ENCODE measurements at regions not wholly inside any gene's neighbourhood (a gene's known extent, or its start where the extent isn't known, plus 50 kb on each side); places are given as distances from the start of the nearest gene placed in this dataset.
"Not testable (repeated sequence)": the region's sequence is repeated elsewhere in the genome, so short reads cannot be mapped to it uniquely, and the experiment has no call there.

DNA sequence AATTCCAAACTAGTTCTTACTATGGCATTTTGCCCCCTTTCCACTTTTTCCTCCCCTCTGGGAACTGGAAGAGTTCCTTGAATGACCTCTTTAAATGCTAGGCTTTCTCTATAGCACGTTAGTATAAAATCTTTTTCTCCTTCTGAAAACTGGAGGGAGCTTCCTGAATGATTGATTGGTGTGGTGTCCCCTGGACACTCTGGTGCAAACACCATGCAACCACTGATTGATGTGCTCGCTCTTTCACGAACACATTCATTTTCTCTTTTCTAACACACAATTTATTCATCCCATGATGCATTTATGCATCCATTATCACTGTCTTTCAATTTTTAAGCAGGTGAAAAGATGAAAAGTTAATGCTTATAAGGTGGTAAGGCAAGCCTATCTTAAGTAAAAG lies 159.1 kb upstream of the NANOGP8 start:
- TF ChIP-seq POLR2A (IDR thresholded peaks at IDR 0.05), result no peak
- TF ChIP-seq, protein P1, sequence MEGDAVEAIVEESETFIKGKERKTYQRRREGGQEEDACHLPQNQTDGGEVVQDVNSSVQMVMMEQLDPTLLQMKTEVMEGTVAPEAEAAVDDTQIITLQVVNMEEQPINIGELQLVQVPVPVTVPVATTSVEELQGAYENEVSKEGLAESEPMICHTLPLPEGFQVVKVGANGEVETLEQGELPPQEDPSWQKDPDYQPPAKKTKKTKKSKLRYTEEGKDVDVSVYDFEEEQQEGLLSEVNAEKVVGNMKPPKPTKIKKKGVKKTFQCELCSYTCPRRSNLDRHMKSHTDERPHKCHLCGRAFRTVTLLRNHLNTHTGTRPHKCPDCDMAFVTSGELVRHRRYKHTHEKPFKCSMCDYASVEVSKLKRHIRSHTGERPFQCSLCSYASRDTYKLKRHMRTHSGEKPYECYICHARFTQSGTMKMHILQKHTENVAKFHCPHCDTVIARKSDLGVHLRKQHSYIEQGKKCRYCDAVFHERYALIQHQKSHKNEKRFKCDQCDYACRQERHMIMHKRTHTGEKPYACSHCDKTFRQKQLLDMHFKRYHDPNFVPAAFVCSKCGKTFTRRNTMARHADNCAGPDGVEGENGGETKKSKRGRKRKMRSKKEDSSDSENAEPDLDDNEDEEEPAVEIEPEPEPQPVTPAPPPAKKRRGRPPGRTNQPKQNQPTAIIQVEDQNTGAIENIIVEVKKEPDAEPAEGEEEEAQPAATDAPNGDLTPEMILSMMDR (IDR thresholded peaks at IDR 0.05), result no peak
- no peak for TF ChIP-seq EP300 (IDR thresholded peaks at IDR 0.05; ENCODE audit: low read depth)
- TF ChIP-seq POLR2AphosphoS5 (IDR thresholded peaks at IDR 0.05), result no peak
- no peak for DNase-seq
- Histone ChIP-seq H3K27ac (no peak overlapping the region), H3K27me3 (no peaks in the 10 kb centered on the region), H3K36me3 (no peaks in the 10 kb centered on the region), H3K9me3 (no peaks in the 10 kb centered on the region), H3K4me1 (no peaks in the 10 kb centered on the region), H3K4me3 (no peak overlapping the region)
- WGBS, 2 donors (ENCODE audit: low coverage in 1 of 2), result 77 to 82% methylated on average over 3 of the region's 3 CpGs
- intact Hi-C loops (cut with DNase I; ENCODE audit: low total_unique reads) (no loop called here), in situ Hi-C loops (cut with MboI; ENCODE audit: low pct_ligation_motif_present in 1 of 4, low pct_unique_long_range_greater_than_20kb in 1 of 4, low sequenced_read_pairs in 3 of 4) (no loop called here)

DNA sequence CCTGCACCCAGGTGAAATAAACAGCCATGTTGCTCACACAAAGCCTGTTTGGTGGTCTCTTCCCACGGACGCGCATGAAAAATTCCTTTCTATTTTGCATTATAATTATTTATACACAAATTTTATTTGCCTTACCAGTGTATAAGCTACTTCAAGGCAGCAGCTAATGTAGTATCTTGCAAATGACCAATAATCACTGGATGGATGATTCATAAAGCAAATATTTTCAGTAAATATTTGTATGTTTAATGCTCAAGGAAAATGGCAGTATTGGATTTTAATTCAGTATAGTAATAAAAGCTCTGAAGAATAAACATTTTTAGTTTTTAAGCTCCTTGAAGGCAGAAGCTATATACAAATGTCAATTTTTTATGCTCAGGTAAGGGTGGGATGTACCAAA lies 158.7 kb upstream of the NANOGP8 start:
- TF ChIP-seq, protein P1 (IDR thresholded peaks at IDR 0.05), result no peak
- no peak for TF ChIP-seq POLR2AphosphoS5 (IDR thresholded peaks at IDR 0.05)
- TF ChIP-seq EP300 (IDR thresholded peaks at IDR 0.05; ENCODE audit: low read depth), result no peak
- no peak for TF ChIP-seq POLR2A (IDR thresholded peaks at IDR 0.05)
- no peaks in the 10 kb centered on the region for H3K27me3 ChIP-seq
- in situ Hi-C loops (cut with MboI; ENCODE audit: low pct_ligation_motif_present in 1 of 4, low pct_unique_long_range_greater_than_20kb in 1 of 4, low sequenced_read_pairs in 3 of 4), result no loop called here
- no peaks in the 10 kb centered on the region for H3K9me3 ChIP-seq
- no peak overlapping the region for H3K27ac ChIP-seq
- intact Hi-C loops (cut with DNase I; ENCODE audit: low total_unique reads), result no loop called here
- DNase-seq, result no peak
- no peaks in the 10 kb centered on the region for H3K36me3 ChIP-seq
- WGBS, 2 donors (ENCODE audit: low coverage in 1 of 2), result 84 to 93% methylated on average over 3 of the region's 3 CpGs
- H3K4me3 ChIP-seq, result no peak overlapping the region
- no peaks in the 10 kb centered on the region for H3K4me1 ChIP-seq

DNA sequence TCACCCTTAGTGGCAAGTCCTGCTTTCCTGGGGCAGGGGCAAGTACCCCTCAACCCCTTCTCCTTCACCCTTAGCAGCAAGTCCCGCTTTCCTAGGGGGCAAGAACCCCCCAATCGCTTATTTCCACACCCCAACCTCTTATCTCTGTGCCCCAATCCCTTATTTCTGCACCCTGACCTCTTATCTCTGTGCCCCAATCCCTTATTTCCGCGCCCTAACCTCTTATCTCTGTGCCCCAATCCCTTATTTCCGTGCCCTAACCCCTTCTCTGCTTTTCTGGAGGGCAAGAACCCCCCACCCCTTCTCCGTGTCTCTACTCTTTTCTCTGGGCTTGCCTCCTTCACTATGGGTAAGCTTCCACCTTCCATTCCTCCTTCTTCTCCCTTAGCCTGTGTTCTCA lies 154.6 kb upstream of the NANOGP8 start:
- H3K27ac ChIP-seq; H3K27me3 ChIP-seq; in situ Hi-C loops (cut with MboI; ENCODE audit: low pct_ligation_motif_present in 1 of 4, low pct_unique_long_range_greater_than_20kb in 1 of 4, low sequenced_read_pairs in 3 of 4); H3K4me3 ChIP-seq; intact Hi-C loops (cut with DNase I; ENCODE audit: low total_unique reads); H3K9me3 ChIP-seq; DNase-seq; H3K4me1 ChIP-seq; H3K36me3 ChIP-seq: not testable (repeated sequence)
- 78 to 80% methylated on average over 5 to 6 of the region's 6 CpGs for WGBS, 2 donors (ENCODE audit: low coverage in 1 of 2)

DNA sequence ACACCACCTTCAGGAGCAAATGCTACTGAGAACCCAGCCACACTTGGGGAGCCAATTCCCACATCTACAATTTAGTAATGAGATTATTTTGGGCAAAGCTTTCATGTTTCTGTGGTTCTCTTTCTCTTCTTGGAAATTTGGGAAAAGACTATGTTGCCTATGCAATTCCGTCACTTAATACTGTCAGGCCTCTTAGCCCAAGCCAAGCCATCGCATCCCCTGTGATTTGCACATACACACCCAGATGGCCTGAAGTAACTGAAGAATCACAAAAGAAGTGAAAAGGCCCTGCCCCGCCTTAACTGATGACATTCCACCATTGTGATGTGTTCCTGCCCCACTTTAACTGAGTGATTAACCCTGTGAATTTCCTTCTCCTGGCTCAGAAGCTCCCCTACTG lies 153.4 kb upstream of the NANOGP8 start:
- in situ Hi-C loops (cut with MboI; ENCODE audit: low pct_ligation_motif_present in 1 of 4, low pct_unique_long_range_greater_than_20kb in 1 of 4, low sequenced_read_pairs in 3 of 4), result not testable (repeated sequence)

DNA sequence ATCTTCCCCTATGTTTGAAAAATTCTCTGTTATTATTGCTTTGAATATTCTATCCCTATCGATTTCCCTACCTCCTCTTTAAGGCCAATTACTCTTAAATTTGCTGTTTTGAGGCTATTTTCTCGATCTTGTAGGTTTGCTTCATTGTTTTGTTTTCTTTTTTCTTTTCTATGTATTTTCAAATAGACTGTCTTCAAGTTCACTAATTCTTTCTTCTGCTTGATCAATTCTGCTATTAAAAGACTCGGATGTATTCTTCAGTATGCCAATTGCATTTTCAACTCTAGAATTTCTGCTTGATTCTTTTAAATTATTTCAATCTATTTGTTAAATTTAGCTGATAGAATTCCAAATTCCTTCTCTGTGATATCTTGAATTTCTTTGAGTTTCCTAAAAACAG lies 144.0 kb upstream of the NANOGP8 start:
- intact Hi-C loops (cut with DNase I; ENCODE audit: low total_unique reads) (no loop called here), in situ Hi-C loops (cut with MboI; ENCODE audit: low pct_ligation_motif_present in 1 of 4, low pct_unique_long_range_greater_than_20kb in 1 of 4, low sequenced_read_pairs in 3 of 4) (no loop called here)
- Histone ChIP-seq H3K9me3 (peaks cover 0 to 8% of the 10 kb centered on the region in 2 donors), H3K27ac (no peak overlapping the region), H3K4me1 (no peaks in the 10 kb centered on the region), H3K27me3 (no peaks in the 10 kb centered on the region), H3K4me3 (no peak overlapping the region), H3K36me3 (no peaks in the 10 kb centered on the region)
- DNase-seq, result no peak
- WGBS, 2 donors (ENCODE audit: low coverage in 1 of 2), result 59 to 89% methylated on average over 3 of the region's 3 CpGs
- TF ChIP-seq EP300 (IDR thresholded peaks at IDR 0.05; ENCODE audit: low read depth), result no peak
- TF ChIP-seq, protein P1 (IDR thresholded peaks at IDR 0.05), result no peak

More for the DNA sequence above, 153.4 kb upstream of the NANOGP8 start:
- H3K4me3 ChIP-seq; DNase-seq; H3K27ac ChIP-seq; H3K27me3 ChIP-seq; H3K4me1 ChIP-seq; H3K36me3 ChIP-seq; intact Hi-C loops (cut with DNase I; ENCODE audit: low total_unique reads); H3K9me3 ChIP-seq: not testable (repeated sequence)
- 95% methylated on average over 3 of the region's 3 CpGs for WGBS, 2 donors (ENCODE audit: low coverage in 1 of 2)
